HEK293 (cell line): ENCODE measurements at regions not wholly inside any gene's neighbourhood (a gene's known extent, or its start where the extent isn't known, plus 50 kb on each side); places are given as distances from the start of the nearest gene placed in this dataset.

Source experiments
- SETDB1 ChIP-seq: IDR thresholded peaks from one replicate; pipeline ENCODE4 v1.6.1; 2017; ENCODE audit warnings: mild to moderate bottlenecking, low read length, moderate library complexity, mixed read lengths; ENCODE audit not compliant: insufficient read length
- TF ChIP-seq, protein P1 (sequence below): fragments of 450-650 bp; formaldehyde crosslinking; IDR thresholded peaks from 2 replicates; pipeline ENCODE4 v1.5.1; 2016; ENCODE audit warnings: missing biosample characterization, missing genetic modification characterization
- TF ChIP-seq, protein P2 (sequence below): fragments of 450-650 bp; formaldehyde crosslinking; IDR thresholded peaks from 2 replicates; pipeline ENCODE4 v1.5.1; 2016; ENCODE audit warnings: missing biosample characterization, missing genetic modification characterization

DNA sequence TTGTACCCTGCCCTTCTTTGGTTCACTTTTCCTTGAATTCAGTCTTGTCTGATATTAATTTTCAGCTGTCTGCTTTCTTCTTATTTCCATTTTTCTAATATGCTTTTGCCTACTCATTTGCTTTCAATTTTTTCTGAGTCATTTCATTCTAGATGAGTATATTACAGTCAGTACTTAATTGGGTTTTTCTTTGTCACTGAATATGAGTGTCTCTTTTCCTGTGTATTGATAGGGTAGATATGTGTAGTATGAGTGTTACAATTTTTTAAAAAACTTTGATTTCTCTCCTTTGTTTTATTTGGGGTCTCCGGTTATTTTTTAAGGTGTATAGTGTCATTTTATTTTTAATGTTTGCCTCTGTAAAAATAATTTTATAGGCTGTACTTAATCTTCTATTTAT lies 222.2 kb downstream of the IDS start:
- TF ChIP-seq, protein P1, sequence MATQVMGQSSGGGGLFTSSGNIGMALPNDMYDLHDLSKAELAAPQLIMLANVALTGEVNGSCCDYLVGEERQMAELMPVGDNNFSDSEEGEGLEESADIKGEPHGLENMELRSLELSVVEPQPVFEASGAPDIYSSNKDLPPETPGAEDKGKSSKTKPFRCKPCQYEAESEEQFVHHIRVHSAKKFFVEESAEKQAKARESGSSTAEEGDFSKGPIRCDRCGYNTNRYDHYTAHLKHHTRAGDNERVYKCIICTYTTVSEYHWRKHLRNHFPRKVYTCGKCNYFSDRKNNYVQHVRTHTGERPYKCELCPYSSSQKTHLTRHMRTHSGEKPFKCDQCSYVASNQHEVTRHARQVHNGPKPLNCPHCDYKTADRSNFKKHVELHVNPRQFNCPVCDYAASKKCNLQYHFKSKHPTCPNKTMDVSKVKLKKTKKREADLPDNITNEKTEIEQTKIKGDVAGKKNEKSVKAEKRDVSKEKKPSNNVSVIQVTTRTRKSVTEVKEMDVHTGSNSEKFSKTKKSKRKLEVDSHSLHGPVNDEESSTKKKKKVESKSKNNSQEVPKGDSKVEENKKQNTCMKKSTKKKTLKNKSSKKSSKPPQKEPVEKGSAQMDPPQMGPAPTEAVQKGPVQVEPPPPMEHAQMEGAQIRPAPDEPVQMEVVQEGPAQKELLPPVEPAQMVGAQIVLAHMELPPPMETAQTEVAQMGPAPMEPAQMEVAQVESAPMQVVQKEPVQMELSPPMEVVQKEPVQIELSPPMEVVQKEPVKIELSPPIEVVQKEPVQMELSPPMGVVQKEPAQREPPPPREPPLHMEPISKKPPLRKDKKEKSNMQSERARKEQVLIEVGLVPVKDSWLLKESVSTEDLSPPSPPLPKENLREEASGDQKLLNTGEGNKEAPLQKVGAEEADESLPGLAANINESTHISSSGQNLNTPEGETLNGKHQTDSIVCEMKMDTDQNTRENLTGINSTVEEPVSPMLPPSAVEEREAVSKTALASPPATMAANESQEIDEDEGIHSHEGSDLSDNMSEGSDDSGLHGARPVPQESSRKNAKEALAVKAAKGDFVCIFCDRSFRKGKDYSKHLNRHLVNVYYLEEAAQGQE (tag by site-specific recombination), result no peak
- TF ChIP-seq, protein P2, sequence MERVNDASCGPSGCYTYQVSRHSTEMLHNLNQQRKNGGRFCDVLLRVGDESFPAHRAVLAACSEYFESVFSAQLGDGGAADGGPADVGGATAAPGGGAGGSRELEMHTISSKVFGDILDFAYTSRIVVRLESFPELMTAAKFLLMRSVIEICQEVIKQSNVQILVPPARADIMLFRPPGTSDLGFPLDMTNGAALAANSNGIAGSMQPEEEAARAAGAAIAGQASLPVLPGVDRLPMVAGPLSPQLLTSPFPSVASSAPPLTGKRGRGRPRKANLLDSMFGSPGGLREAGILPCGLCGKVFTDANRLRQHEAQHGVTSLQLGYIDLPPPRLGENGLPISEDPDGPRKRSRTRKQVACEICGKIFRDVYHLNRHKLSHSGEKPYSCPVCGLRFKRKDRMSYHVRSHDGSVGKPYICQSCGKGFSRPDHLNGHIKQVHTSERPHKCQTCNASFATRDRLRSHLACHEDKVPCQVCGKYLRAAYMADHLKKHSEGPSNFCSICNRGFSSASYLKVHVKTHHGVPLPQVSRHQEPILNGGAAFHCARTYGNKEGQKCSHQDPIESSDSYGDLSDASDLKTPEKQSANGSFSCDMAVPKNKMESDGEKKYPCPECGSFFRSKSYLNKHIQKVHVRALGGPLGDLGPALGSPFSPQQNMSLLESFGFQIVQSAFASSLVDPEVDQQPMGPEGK (tag by site-specific recombination), result no peak
- TF ChIP-seq SETDB1, result no peak
